ENCODE measurements at regions not wholly inside any gene's neighbourhood (a gene's known extent, or its start where the extent isn't known, plus 50 kb on each side); places are given as distances from the start of the nearest gene placed in this dataset.

GRCh38 chr5:6188976-6189375 lies 189.4 kb downstream of the MED10 start:
- TF ChIP-seq CEBPB (IDR thresholded peaks at IDR 0.05) (no peak), YY1 (IDR thresholded peaks at IDR 0.05; ENCODE audit: low read depth) (no peak), USF1 (IDR thresholded peaks at IDR 0.05) (no peak), TAF1 (IDR thresholded peaks at IDR 0.05; ENCODE audit: low read depth) (no peak), EP300 (IDR thresholded peaks at IDR 0.05; ENCODE audit: borderline replicate concordance) (no peak), EGR1 (IDR thresholded peaks at IDR 0.05) (no peak), FOXM1 (IDR thresholded peaks at IDR 0.05; ENCODE audit: borderline replicate concordance, low read depth) (no peak), MAX (IDR thresholded peaks at IDR 0.05) (no peak), RAD21 (IDR thresholded peaks at IDR 0.05; ENCODE audit: low read depth) (no peak), TCF12 (IDR thresholded peaks at IDR 0.05; ENCODE audit: low read depth) (no peak), CREB1 (IDR thresholded peaks at IDR 0.05; ENCODE audit: low read depth) (no peak), REST (IDR thresholded peaks at IDR 0.05; ENCODE audit: low read depth) (no peak), ZBTB7A (IDR thresholded peaks at IDR 0.05; ENCODE audit: low read depth) (no peak)
